SU-DHL-6 (cell line): ENCODE measurements at regions not wholly inside any gene's neighbourhood (a gene's known extent, or its start where the extent isn't known, plus 50 kb on each side); places are given as distances from the start of the nearest gene placed in this dataset.

Experiments used
- H2AFZ ChIP-seq: fragments of 200-600 bp; sonication (generic); 2 replicates; pipeline ENCODE4 v1.6.1; 2014; ENCODE audit warnings: low read depth, mild to moderate bottlenecking, moderate library complexity, mixed read lengths, antibody characterized with exemption, low read length; ENCODE audit not compliant: severe bottlenecking
- H3F3A ChIP-seq: fragments of 200-600 bp; shearing (Covaris generic); 2 replicates; pipeline ENCODE4 v1.6.0; 2016; ENCODE audit warnings: antibody characterized with exemption, mild to moderate bottlenecking; ENCODE audit not compliant: insufficient read depth
- H3K27ac ChIP-seq: fragments of 200-600 bp; sonication (generic); 2 replicates; pipeline ENCODE4 v1.5.1; 2016; ENCODE audit warnings: low read depth, mild to moderate bottlenecking, low read length, moderate library complexity, mixed read lengths
- H3K27me3 ChIP-seq: fragments of 200-600 bp; sonication (generic), shearing (Covaris generic); 2 replicates; pipeline ENCODE4 v1.6.0; 2014; ENCODE audit warnings: mild to moderate bottlenecking, low read length
- H3K36me3 ChIP-seq: fragments of 200-600 bp; sonication (generic); 2 replicates; pipeline ENCODE4 v1.6.1; 2014; ENCODE audit warnings: mild to moderate bottlenecking, low read length, mixed read lengths
- H3K4me2 ChIP-seq: fragments of 300-600, 200-600 bp; shearing (Covaris generic), sonication (generic); 2 replicates; pipeline ENCODE4 v1.6.0; 2014; ENCODE audit warnings: low read length, low read depth, mild to moderate bottlenecking; ENCODE audit not compliant: poor library complexity, severe bottlenecking
- H3K4me3 ChIP-seq: fragments of 200-600 bp; sonication (generic); 2 replicates; pipeline ENCODE4 v1.5.1; 2014; ENCODE audit warnings: antibody characterized with exemption, low read length, mild to moderate bottlenecking, mixed read lengths; ENCODE audit not compliant: insufficient read depth, poor library complexity, severe bottlenecking
- H3K79me2 ChIP-seq: fragments of 200-600 bp; sonication (generic); 2 replicates; pipeline ENCODE4 v1.6.1; 2014; ENCODE audit warnings: mild to moderate bottlenecking, low read length, moderate library complexity; ENCODE audit not compliant: insufficient read depth
- H3K9ac ChIP-seq: fragments of 200-600 bp; sonication (generic); 2 replicates; pipeline ENCODE4 v1.7.0; 2014; ENCODE audit warnings: mild to moderate bottlenecking, low read length
- H3K9me2 ChIP-seq: fragments of 200-600 bp; sonication (generic); replicated peaks from 2 replicates; pipeline ENCODE4 v1.6.1; 2014; ENCODE audit warnings: low read length; ENCODE audit not compliant: insufficient read depth
- H3K9me3 ChIP-seq: fragments of 200-600 bp; sonication (generic); 2 replicates; pipeline ENCODE4 v1.6.1; 2014; ENCODE audit warnings: low read length, mixed read lengths; ENCODE audit not compliant: insufficient read depth
- H4K20me1 ChIP-seq: fragments of 200-600 bp; sonication (generic); 2 replicates; pipeline ENCODE4 v1.6.1; 2014; ENCODE audit warnings: low read depth, mild to moderate bottlenecking, antibody characterized with exemption, low read length, moderate library complexity, mixed read lengths
- EZH2phosphoT487 ChIP-seq: fragments of 200-600 bp; sonication (generic), shearing (Covaris generic); conservative IDR thresholded peaks from 2 replicates; pipeline ENCODE4 v1.6.1; 2018; ENCODE audit warnings: mild to moderate bottlenecking, antibody characterized with exemption, low read length, moderate library complexity, mixed read lengths
- TF ChIP-seq, protein P1 (sequence below): fragments of 200-600 bp; sonication (generic); IDR thresholded peaks from one replicate; pipeline ENCODE4 v1.5.1; 2017; ENCODE audit warnings: antibody characterized with exemption, mild to moderate bottlenecking, low read length, moderate library complexity; ENCODE audit not compliant: insufficient read depth, poor library complexity, severe bottlenecking

DNA sequence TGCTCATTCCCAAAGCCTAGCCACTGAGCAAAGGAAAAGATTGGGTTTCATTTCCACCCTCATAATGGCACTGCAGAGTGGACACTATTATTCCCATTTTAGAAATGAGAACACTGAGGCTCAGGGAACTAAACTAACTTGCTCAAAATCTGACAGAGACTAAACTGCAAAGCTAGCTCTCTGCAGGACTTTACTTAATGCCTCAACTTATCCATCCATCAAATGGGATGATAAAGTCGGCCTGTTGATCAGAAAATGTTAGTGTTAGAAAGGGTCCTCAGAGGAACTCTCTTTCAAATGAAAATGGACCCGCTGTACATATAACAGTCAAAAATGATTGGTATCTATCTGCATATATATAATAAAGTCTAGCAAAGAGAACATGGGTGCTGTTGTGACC, 186.8 kb downstream of the QDPR start:
- Histone ChIP-seq H3K9me2 (no peaks in the 10 kb centered on the region), H3K4me2 (no peak overlapping the region), H3F3A (no peaks in the 10 kb centered on the region), H3K4me3 (no peak overlapping the region), H3K9ac (no peak overlapping the region), H3K27me3 (no peaks in the 10 kb centered on the region), H3K79me2 (no peaks in the 10 kb centered on the region), H3K27ac (no peak overlapping the region), H4K20me1 (no peaks in the 10 kb centered on the region), H3K36me3 (no peaks in the 10 kb centered on the region), H2AFZ (no peak overlapping the region), H3K9me3 (no peaks in the 10 kb centered on the region)
- TF ChIP-seq, protein P1, sequence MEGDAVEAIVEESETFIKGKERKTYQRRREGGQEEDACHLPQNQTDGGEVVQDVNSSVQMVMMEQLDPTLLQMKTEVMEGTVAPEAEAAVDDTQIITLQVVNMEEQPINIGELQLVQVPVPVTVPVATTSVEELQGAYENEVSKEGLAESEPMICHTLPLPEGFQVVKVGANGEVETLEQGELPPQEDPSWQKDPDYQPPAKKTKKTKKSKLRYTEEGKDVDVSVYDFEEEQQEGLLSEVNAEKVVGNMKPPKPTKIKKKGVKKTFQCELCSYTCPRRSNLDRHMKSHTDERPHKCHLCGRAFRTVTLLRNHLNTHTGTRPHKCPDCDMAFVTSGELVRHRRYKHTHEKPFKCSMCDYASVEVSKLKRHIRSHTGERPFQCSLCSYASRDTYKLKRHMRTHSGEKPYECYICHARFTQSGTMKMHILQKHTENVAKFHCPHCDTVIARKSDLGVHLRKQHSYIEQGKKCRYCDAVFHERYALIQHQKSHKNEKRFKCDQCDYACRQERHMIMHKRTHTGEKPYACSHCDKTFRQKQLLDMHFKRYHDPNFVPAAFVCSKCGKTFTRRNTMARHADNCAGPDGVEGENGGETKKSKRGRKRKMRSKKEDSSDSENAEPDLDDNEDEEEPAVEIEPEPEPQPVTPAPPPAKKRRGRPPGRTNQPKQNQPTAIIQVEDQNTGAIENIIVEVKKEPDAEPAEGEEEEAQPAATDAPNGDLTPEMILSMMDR = no peak
- TF ChIP-seq EZH2phosphoT487 = no peak

DNA sequence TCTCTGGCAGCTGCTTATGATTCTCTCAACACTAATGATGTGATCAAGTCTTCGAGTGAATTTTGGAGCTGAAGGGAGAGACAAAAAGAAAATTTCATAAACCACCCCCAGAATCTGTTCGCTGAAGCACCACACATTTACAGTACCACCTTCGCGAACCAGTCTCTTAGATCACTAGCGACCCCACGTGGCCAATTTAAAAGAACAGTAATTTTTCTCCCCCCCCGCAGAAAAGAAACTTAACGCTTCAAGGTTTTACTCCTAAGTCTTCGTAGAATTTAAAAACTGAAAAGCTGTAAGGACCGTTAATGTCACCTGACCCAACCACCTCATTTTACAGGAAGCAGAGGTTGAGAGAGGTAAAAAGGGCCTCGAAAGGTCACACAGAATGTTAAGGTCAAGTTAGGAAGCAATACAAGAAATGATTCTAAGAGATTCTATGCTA, 187.5 kb downstream of the QDPR start:
- no peak for TF ChIP-seq EZH2phosphoT487
- TF ChIP-seq, protein P1 = peak; percentile 76
- H3K36me3 ChIP-seq = no peaks in the 10 kb centered on the region
- no peaks in the 10 kb centered on the region for H3K27me3 ChIP-seq
- no peak overlapping the region for H2AFZ ChIP-seq
- H3K79me2 ChIP-seq = no peaks in the 10 kb centered on the region
- H3K27ac ChIP-seq = no peak overlapping the region
- no peaks in the 10 kb centered on the region for H3K9me3 ChIP-seq
- no peaks in the 10 kb centered on the region for H4K20me1 ChIP-seq
- no peak overlapping the region for H3K4me2 ChIP-seq
- H3K9ac ChIP-seq = no peak overlapping the region
- H3F3A ChIP-seq = no peaks in the 10 kb centered on the region
- H3K9me2 ChIP-seq = no peaks in the 10 kb centered on the region
- no peak overlapping the region for H3K4me3 ChIP-seq

DNA sequence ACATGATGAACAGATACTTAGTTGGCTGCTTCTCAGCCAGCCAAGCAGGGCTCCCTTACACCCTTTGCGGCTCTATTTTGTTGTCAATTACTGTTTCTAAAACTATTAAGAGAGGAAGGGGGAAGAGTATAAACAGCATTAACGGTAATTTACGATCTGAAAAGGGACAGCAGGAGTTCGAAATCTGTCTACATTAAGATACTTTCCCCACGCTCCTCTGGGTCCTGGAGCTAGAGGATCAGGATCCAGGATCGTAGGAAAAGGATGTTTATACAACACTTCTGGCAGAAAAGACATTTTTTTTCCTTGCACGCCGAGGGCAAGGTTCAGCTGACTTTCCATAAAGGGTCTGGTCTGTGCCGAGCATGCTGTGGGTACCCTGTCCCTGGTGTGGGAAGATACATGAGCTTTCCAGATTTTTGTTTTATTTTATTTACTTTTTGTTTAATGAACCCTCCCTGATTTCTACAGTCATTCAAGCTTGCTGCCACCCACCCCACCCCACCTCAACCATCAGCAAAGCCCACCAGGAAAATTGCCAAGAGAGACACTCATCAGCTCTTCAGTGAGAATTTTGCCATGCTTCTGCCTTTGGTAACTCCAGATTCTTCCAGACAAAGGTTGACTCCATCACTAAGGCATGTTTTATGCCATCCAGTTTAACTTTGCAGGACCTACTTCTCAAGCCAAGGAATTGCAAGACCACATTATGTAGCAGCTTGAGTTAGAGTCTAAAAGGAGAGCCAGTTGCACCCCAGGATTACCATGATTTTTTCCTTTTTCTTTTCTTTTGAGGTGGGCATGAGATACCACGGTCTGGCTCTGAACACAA, 188.1 kb downstream of the QDPR start:
- H3K79me2 ChIP-seq = no peaks in the 10 kb centered on the region
- no peaks in the 10 kb centered on the region for H4K20me1 ChIP-seq
- no peaks in the 10 kb centered on the region for H3K9me3 ChIP-seq
- H3K36me3 ChIP-seq = no peaks in the 10 kb centered on the region
- H3K27ac ChIP-seq = no peak overlapping the region
- no peaks in the 10 kb centered on the region for H3F3A ChIP-seq
- no peak overlapping the region for H3K4me2 ChIP-seq
- no peak overlapping the region for H3K9ac ChIP-seq
- no peak overlapping the region for H2AFZ ChIP-seq
- no peaks in the 10 kb centered on the region for H3K27me3 ChIP-seq
- TF ChIP-seq EZH2phosphoT487 = no peak
- TF ChIP-seq, protein P1 = no peak
- no peak overlapping the region for H3K4me3 ChIP-seq
- no peaks in the 10 kb centered on the region for H3K9me2 ChIP-seq
